ENCODE measurements at regions not wholly inside any gene's neighbourhood (a gene's known extent, or its start where the extent isn't known, plus 50 kb on each side); places are given as distances from the start of the nearest gene placed in this dataset.
"Not testable (repeated sequence)": the region's sequence is repeated elsewhere in the genome, so short reads cannot be mapped to it uniquely, and the experiment has no call there.

DNA sequence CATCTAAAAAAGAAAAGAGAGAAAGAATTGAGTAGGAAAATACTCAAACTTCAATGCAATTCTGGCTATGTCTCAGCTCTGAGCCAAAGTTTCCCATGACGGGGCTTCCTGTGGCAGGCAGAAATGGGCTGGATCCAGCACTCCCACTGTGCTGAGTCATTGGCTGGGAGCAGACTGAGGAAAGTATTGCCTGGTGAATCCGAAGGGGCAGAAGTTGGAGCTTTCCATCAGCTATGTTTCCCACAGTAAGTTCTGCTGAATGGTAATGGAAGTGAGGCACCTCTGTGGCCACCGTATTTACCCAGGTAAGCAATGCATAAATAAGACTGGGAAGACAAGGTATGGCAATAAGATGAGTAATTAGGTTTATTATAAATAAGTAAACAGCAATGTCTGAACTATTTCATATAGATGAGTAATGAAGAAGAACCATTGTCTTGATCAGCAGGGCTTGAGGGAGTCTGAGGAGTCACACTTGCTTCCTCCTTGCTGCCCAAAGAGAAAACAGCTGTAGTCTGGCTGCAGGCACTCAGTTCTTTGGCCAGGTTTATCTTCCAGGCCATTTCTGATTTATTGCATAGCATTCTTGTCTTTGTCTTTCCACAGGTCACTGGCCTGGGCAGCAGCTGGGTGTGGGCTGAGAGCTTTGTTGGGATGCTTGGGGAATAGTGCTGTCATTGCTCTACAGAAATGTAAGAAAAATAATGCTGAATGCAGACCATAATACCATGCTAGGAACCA is 255.3 kb downstream of the DNAJB9 start:
- no peak for DNase-seq

DNA sequence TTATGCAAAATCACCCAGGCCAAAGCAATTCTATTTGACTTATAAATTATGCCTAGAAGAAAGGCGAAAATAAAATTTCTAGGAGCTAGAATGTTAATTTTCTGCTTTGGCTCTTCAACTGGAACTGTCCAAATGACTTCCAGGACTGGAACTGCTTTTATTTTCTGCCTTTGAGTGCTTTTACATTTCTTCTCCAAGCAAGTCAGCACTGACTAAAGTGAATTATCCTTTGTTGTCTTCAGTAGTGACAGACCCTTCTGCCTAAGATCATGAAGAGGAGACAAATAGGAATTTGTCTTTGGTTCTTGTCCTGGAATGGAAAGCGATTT is 255.9 kb downstream of the DNAJB9 start:
- no peak for DNase-seq

DNA sequence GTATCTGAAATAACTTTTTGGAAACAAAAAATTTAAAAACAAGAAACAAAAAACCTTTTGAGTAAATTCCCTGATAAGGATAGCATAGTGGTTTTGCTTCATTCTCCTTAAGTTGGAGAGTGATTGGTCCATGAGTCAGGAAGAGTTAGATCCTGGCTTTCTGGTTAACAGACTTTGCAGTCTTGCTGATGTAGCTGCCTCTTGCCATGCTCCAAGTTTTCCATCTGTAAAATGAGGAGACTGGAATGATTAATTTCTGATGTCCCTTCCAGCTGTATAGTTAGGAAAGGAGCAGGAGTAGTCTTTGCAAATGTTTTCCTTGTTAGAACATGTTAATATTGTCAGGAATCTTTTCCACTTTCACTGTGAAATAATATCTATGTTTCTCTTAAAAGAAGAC is 266.6 kb downstream of the DNAJB9 start:
- DNase-seq = no peak

DNA sequence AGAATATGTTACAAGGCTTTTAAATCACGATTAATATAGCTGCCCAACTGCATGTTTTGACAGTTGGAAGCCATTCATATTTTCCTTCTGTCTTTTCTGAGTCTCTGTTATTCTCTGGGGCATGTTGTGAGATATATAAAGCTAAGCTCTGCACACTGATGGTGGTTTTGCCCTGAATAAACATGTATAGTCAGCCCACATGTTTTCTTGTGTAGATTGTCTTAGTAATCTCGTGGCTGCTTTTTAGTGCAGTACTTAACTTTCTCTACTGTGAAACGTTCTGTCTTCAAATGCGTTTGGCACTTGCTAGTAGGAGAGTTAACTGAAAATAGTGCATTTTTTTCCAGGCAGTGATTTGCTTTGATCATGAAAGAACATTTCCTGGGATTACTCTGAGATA is 268.5 kb downstream of the DNAJB9 start:
- no peak for DNase-seq

DNA sequence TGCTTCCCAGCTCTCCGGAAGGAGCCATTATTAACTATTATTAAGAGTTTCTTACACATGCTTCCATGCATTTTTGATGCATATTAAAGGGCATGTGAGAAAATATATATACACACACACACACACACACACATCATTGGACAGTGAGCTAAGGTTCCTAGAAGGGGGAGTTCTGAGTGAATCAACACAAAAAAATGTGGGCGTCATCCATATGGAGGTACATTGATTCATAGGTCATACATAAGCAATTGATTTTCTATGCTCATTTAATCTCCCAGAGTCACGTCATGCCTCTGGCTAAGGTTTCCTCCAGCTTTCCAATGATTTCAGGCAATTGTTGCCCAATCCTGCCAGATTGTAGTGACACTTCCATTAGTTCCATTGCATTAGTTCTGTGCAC is 269.4 kb downstream of the DNAJB9 start:
- DNase-seq = no peak

DNA sequence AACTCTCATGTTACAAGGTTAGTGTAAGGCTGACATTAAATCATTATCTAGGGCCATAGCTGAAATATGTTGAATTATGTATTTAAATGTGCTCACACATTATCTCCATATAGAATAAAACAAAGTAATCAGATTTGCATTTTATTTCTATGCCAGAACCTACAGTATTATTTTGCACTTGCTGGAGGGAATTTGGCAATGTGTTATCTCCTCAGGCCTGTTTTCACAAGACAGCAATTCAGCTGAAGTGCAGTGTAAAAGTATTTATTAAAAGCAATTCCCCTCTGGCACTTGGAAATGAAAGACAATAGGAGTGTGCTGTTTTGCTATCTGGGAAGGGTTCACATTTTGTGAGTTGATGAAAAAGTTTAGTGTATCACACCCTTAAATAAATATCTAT is 276.3 kb downstream of the DNAJB9 start:
- DNase-seq = no peak

DNA sequence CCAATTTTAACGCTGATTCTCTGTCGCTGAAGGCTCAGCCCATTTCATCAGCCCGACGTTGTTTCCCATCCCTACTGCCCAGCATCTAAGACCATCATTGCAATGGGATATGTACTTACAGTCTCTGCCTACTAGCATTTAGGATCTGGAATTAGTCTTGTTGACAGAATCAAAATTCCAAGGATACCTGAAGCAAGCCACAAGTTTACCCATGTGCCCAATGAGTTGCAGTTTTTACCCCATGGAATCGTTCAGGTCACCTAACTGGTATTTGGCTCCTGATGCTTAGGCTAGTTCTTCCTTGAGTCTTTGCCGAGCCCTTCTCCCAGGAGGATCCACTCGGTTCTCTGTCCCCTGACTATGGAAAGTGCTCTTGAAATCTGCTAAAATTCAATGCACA is 276.8 kb downstream of the DNAJB9 start:
- no peak for DNase-seq

DNA sequence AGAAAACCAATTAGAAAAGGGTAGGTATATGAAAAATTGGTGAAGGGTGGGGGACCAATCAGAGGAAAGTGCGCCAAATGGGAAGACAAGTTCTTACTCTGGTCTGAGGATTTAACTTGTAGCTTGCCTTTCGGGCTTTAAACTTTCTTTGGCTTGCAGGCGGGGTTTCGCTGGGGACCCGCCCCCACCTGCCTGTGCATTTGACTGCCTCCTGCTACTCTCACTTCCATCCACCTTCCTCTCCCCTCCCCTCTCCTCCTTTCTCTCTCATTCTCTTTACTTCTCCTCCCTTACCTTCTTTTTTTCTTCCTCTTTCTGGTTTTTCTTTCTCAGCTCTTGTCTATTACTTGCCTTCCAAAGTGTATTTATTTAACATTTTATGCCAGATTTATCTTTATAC is 278.8 kb downstream of the DNAJB9 start:
- DNase-seq = no peak

DNA sequence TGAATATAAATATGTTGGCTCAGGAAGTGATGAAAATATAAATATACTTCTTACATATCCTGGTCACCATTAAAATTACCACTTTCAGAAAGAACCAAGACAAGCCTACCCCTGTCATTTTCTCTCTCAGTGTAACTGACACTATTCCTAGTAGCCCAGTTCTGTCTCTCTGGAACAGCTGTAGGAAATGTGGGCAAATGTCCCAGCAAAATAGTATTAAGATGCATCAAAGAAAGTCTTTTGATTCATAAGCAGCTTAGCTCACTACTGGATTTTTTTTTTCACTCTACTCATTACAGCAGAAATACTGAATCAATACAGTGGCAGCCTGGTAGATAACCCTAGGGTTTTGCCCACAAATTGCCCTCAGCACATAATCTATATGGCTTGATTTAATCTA is 290.9 kb downstream of the DNAJB9 start:
- DNase-seq = no peak

DNA sequence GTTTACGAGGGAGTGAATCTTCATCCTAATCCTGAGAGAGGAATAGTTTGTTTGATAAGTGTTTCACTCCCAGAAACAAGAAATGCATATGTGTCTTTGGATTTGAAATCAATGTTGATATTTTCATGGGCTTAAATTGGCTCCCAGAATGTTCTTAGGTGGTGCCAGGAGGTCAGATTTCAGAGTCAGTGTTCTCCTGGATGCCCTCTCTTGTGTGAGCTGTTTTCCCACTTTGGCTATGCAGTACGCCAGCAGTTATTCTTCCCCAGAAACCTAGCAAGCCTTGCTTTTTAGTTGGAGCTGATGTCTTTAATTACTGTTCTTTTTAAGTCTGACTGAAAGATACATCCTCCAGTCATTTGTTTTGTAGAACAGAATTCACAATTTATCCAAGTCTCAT is 291.4 kb downstream of the DNAJB9 start:
- DNase-seq = no peak

DNA sequence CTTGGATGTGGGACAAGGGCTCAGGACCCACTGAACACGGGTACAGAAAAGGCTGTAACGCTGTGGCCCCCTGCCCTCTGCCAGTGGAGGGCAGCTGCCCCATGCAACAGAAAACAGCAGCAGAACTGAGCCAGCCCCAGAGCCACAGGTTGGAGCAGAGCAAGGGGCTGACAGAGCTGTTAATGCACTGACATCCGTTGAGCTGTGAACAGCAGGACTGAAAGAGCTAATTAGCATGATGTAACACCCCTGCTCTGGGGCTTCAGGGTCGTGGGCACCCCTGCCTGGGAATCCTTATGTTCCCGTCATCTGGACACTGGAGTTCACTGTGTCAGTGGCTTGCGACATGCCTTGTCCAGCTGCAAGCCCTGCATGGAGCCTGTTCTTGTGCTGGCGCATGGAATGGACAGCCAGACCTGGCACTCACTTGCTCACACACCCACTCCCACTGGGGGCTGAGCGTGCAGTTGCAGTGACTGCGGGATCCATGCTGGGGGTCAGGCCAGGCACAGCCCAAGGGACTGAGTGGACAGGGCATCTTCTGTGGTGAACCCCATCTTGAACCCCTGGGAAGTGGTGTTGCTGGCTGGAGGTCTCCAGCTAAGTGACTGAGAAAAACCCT is 293.7 kb downstream of the DNAJB9 start:
- no peak for DNase-seq

DNA sequence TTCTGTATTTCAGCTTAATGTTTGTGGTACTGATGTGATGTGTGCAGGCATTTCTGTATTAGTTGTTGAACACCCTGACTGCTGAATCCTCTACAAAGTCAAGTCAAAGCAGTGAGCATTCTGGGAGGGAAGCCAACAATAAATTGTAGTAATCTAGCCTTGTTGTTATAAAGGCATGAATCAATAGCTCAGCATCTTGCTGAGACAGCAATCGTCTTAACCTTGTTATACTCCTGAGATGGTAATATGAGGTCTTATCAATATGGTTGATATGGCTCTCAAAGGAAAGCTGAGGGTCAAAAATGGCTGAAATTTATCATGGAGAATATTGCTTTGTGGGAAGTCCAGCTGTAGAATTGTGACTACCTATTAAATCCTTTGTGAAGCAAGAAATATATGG is 299.4 kb downstream of the DNAJB9 start:
- DNase-seq = no peak

DNA sequence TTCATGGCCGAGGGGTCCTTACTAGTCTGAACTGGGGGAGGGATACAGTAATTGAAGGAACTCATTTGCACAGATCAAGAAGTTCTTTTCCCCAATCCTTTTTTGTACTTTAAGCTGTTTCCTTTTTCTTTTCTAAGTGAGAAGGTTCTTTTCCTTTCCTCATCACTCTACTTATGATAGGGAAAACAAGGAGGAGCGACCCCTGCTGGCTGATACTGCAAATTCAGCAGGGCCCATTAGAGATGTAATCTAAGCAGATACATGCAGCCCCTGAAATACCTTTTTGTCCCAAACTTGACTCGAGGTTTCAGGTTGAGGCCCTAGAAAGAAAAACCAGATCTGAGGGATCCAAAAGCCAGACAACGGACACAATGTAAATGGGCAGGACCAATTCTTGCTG is 305.5 kb downstream of the DNAJB9 start:
- DNase-seq = no peak

DNA sequence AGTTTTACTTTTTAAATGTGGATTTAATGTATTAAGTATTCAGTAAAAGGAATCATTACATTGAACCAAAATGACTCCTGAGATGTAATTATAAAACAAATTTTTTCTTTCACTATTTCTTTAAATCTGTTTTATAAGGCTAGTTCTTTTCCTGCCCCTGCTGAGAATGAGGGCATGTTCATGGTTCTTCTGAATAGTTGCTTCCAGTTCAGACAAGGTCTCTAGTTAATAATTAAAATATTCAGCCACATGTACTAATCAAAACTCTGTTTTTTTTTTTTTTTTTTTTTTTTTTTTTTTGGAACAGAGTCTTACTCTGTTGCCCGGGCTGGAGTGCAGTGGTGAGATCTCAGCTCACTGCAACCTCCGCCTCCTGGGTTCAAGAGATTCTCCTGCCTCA is 321.2 kb downstream of the DNAJB9 start:
- no peak for DNase-seq

DNA sequence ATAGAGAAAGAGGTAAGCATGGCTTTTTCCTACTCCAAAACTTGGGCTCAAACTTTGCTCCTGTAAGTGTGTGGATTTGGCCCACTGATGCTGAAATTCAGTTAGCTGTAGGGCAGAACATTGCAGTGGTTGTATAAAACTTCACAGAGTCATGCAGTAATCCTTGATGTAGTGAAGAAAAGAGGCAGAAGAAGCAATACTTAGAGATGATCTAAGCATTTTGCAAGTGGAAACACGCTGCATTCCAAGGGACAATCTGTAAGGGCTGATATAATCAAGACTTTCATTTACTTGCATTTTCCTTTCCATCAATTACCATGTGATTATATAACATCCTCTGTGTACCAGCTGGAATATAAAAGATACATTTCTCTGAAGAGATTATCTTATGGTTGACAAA is 338.8 kb downstream of the DNAJB9 start:
- DNase-seq = no peak

DNA sequence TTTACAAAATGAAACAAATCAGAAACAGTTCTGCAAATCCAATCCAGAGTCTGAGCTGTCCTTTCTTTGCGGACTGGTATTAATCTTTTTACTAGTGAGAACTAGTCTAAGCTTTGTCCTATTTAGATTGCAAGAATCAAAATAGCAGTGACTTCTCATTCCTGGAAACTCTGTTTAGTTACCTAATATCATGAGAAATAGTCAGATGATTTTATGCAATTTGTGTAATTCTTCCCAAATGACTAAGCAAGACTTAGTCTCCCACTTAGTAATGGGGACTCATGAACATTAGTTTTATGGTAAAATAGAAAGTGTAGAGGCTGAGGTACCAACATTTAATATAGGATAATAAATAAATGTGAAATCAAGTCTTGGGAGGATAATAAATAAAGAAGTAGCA is 341.3 kb downstream of the DNAJB9 start:
- DNase-seq = no peak

DNA sequence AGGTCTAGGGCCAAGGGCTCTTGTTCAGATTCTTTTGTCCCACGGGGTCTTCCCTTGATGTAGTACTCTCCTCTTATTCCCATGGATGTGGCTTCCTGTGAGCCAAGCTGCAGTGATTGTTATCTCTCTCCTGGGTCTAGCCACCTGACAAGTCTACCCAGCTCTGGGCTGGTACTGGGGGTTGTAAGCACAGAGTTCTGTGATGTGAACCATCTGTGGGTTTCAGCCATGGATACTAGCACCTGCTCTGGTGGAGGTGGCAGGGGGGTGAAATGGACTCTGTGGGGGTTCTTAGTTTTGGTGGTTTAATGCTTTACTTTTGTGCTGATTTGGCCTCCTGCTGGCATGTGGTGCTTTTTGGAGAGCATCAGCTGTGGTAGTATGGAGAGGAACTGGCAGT is 350.8 kb downstream of the DNAJB9 start:
- DNase-seq = no peak

DNA sequence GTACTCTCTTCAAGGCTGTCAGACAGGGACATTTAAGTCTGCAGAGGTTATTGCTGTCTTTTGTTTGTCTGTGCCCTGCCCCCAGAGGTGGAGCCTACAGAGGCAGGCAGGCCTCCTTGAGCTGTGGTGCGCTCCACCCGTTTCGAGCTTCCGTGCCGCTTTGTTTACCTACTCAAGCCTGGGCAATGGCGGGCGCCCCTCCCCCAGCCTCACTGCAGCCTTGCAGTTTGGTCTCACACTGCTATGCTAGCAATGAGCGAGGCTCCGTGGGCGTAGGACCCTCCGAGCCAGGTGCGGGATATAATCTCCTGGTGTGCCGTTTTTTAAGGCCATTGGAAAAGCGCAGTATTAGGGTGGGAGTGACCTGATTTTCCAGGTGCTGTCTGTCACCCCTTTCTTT is 373.4 kb downstream of the DNAJB9 start:
- DNase-seq = not testable (repeated sequence)

DNA sequence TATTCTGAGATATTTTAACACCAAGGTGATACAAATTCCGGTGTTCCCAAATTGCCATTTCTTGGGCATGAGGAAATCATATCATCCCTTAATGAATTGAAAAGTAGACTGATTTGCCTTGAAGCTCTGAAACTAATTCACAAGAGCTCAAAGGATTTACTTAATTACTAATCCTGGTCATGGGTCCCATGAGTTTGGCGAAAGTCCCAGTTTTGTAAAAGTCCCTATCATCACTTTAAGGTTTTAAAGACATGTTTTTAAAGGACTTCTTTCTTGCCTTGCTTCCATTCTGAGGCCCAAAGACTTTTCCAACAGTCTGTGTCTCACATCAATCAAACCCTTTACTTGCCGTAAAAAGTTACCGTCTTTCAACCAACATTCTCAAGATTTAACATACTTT is 377.9 kb downstream of the DNAJB9 start:
- no peak for DNase-seq

DNA sequence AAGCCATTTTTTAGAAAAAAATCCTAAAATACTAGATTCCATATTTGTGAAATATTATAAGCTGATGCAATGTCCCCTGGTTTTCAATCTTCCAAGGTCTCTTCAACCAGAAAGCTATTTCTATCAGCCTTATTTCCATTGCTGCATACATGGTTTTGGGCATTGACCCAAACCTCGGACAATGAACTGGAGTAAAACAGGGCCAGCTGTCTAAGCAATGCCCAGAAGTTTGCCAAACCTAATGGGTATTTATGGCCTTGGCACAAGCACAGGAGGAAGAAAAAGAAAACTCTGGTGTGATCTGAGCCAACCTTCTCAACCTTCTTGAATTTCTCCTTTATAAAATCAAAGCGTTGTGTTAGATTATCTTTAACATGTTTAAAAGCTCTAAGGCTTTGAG is 402.3 kb downstream of the DNAJB9 start:
- DNase-seq = no peak

DNA sequence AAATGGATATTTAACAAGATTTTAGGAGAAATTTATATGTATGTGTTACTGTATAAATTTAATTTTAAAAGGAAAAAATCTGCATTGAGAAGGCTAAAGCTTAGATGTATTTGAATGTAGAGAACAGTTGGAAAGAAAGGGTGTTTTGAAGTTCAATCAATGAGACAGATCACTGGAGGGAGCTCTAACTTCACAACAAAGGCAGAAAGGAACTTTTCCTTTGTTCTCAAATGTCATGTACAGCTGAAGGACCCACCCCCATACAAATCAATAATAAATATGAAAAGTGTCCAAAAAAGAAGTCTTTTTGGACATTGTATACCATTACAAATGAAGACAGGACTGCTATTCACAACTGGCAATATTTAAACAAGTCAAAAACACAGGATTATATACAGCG is 403.4 kb downstream of the DNAJB9 start:
- no peak for DNase-seq

DNA sequence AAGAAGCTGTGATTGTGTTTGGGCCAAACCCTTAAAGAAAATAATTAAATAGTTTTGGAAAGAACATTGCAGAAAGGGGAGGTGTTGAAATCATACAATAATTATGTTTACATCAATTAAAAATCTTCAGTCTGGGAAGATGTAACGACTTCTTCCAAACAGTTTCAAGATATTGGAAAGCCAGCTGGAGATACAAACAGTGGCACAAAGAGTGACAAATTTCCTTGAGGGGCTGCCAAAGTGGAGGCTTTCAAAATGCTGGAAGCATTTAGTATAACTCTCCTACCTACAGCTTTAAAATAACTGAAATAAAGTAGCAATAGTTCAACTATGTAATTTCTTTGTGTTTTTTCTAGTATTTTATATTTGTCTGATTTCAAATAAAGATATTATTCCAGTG is 405.0 kb downstream of the DNAJB9 start:
- no peak for DNase-seq

DNA sequence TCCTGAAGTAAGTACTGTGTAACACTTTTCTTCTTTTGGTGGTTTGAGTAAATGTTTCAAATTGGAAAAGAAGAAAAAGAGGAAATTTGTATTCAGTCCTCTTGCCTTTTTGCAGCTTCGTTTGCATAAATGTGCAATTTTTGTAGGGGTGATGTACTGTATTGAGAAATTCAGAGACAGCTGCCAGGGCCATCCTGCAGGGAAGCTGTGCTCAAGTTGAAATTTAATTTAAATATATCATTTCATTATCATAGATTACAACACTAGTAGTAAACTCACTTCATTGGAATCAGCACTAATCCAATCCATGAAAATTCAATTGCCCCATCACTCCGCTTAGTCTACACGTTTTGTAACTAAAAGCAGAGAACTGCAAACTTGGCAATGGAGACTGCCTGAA is 415.4 kb downstream of the DNAJB9 start:
- no peak for DNase-seq

DNA sequence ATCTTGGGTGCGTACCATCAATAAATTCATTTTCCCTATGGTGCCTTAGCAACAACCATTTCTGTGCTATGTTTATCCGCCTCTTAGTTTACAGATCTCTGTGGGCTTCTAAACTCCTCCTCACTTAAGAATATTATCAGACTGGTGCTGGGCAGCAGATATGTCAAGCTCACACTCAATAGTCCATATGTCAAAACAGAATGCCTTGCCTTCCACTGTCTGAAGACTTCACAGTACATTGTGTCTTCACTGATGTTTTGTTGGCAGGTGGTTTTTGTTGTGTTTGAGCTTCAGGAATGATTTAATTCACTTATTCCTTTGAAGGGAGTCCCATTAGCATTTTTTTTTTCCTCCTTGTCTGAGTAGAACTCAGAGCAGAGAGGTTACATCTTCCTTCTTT is 419.6 kb downstream of the DNAJB9 start:
- DNase-seq = no peak

DNA sequence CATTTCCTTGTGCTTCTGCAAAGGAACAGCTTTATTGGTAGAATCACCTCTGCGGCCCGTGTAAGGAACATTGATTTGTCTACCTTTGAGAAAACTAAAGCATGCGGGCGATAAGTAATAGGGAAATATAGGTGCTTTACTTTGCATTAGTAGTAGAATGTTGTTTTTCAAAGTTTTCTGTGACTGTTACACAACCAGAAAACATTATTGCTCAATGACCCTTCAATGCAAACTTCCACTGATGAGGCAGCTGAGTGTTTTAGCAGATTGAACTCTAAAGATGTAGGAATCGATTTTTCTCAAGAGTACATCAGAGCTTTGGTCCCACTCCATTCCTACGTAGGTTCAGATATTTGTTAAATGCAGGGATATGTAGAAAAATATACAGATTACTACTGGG is 427.8 kb downstream of the DNAJB9 start:
- no peak for DNase-seq
